Fibroblast of the aortic adventitia (primary cell): ENCODE measurements at regions not wholly inside any gene's neighbourhood (a gene's known extent, or its start where the extent isn't known, plus 50 kb on each side); places are given as distances from the start of the nearest gene placed in this dataset.

Experiments used
- DNase-seq: peaks from one replicate; pipeline ENCODE4 v3.0.0-alpha.2; 2010; ENCODE audit warnings: low read depth
- H3K4me3 ChIP-seq: 2 replicates; pipeline ENCODE4 v1.5.1; 2011; ENCODE audit warnings: low read depth, mild to moderate bottlenecking, control low read depth, low read length, moderate library complexity
- CTCF ChIP-seq: IDR thresholded peaks from 2 replicates; pipeline ENCODE4 v1.5.1; 2011; ENCODE audit warnings: mild to moderate bottlenecking, low read length, control low read depth, inconsistent platforms; ENCODE audit not compliant: insufficient read depth

DNA sequence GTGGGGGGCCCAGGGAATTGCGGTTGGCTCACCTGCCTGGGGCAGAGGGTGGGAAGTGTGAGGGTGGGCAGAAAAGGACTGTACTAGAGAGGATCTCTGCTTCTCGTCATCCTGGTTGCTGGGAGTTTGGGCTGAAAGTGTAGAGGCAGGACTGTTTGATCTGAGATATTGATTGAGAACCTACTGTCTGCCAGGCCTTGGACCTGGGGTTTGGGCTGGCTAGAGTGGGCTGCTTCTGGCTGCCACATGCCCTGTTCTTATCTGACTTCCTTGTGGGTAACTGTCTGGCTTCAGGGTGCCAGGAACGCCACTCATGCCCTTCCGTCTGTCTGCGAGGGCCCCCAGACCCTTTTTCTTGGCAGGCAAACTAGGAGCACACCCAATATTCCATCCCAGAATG, 200.9 kb downstream of the FOXD2 start:
- no peak for DNase-seq
- TF ChIP-seq CTCF = no peak
- H3K4me3 ChIP-seq = no peak overlapping the region

DNA sequence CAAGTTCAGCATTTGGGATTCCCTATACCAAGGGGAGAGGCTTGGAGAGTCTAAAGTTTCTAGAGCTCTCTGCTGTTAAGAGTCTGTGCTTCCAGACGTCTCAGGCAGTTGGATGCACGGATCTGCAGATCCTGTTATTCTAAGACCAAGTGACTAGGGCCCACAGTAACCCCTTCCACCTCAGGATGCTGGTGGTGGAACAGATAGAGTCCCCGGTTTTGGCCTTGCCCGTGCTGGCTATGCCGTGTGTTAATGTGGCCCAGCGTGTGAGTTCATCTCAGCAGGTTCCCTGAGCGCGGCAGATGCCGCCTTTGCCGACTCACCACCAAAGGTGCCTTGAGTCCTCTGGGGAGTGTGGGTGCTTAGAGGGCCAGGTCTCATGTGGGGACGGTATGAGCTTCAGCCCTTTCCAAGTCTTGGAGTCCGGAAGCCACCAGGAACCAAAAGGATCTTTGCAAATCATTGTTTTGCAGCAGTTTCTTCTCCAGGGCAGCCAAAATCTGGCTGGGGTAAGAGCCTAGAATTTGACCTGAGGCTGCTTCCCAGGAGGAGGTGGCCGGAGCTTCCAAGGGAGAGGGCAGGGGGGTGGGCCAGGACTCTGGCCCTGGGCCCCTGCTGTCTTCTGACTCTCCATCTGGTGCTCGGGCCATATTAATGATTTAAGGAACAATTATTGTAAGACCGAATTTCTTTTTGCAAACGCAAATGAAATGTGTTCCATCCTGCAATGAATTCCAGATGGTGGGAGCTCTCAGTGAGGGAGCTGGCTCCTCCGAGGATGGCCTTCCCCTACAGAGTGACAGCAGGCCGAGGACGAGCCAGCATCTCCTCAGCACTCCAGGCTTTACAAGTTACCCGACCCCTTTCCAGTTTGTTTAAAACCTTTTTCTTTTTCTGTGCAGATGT, 205.7 kb downstream of the FOXD2 start:
- H3K4me3 ChIP-seq = no peak overlapping the region
- no peak for TF ChIP-seq CTCF
- no peak for DNase-seq

DNA sequence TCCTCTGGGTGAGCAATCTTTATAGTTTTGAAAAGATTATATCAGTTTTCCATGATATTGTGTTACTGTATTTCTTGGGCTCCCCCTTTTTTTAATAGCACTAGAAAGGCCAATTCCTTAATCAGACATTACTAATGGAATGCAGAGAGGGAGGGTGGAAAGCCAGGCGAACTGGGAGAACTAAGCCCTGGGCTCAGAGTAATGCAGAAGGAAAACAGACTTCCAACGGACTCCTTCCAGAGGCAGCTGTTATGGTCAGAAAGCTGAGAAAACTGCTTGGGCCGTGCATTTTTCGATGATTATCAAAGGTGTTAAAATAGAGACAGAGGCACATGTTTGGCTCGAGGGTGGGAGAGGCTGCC, 206.3 kb downstream of the FOXD2 start:
- peak; percentile 50 for DNase-seq
- no peak for TF ChIP-seq CTCF
- H3K4me3 ChIP-seq = no peak overlapping the region

DNA sequence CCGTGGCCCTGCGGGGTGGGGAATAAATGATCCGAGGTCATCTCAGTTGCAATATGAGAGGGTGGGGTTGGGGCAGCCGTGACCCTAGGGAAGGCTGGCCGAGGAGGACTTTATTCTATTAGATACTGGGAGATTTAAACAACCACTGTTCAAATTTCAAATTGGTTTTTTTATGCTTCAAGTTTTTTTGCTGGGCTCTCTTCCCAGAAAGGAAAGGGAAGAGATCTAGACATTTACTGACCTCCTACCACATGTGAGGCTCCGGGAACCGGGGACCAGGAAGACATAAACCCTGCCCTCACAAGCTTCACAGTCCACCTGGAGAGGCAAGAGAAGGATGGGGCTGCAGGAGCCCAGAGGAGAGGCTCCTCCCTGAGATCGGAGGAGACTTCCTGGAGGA, 207.3 kb downstream of the FOXD2 start:
- no peak for DNase-seq
- TF ChIP-seq CTCF = no peak
- no peak overlapping the region for H3K4me3 ChIP-seq

GRCh38 chr1:47646676-47647075, 208.8 kb downstream of the FOXD2 start:
- no peak for TF ChIP-seq CTCF
- H3K4me3 ChIP-seq = no peak overlapping the region
- no peak for DNase-seq

DNA sequence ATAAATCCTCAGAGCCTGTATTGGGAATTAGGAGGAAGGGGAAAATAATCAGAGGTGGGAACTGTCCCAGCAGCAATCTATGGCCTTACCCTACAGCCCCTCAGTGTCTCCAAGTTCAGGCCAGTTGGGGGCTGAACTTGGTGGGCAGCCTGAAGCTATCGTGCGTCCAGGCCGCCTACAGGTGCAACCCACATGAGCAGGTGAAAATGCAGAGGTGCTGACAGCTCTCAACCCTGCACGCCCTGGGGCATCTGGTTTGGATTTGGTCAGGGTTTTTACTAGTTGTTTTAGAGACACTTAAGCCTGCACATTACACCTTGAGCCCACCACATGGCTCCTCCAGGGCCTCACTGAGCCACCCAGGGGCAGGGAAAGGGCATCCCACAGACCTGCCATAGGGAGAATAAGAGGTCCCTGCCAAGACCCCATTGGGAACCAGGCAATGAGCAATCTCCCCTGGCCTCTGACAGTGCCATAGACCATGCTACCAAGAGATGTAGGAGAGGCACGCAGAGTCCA, 209.5 kb downstream of the FOXD2 start:
- no peak overlapping the region for H3K4me3 ChIP-seq
- DNase-seq = no peak
- TF ChIP-seq CTCF = no peak
